C4-2B (cell line): ENCODE measurements at regions not wholly inside any gene's neighbourhood (a gene's known extent, or its start where the extent isn't known, plus 50 kb on each side); places are given as distances from the start of the nearest gene placed in this dataset.

Source experiments
- CTCF ChIP-seq: fragments of 450-650 bp; conservative IDR thresholded peaks from 2 replicates; pipeline ENCODE4 v1.5.1; 2017; ENCODE audit warnings: mild to moderate bottlenecking
- ZFX ChIP-seq: fragments of 450-650 bp; IDR thresholded peaks from 2 replicates; pipeline ENCODE4 v1.6.1; 2017

- TF ChIP-seq CTCF (no peak), ZFX (no peak)
These were observed 232.5 kb downstream of the SHQ1 start for GRCh38 chr3:72615776-72616175.
